K562 (cell line): ENCODE measurements at regions not wholly inside any gene's neighbourhood (a gene's known extent, or its start where the extent isn't known, plus 50 kb on each side); places are given as distances from the start of the nearest gene placed in this dataset.

ENCODE experiments used
- CBX1 ChIP-seq: sonication (generic); IDR thresholded peaks from 2 replicates; pipeline ENCODE4 v1.6.1; 2016; ENCODE audit warnings: antibody characterized with exemption, low read depth, mild to moderate bottlenecking
- HMGXB4 ChIP-seq: sonication (generic); formaldehyde crosslinking; IDR thresholded peaks from 2 replicates; pipeline ENCODE4 v1.8.1; 2023; ENCODE audit warnings: mild to moderate bottlenecking, missing genetic modification reagents
- MAX ChIP-seq: sonication (generic); formaldehyde crosslinking; IDR thresholded peaks from 2 replicates; pipeline ENCODE4 v1.9.0; 2022; ENCODE audit warnings: mild to moderate bottlenecking, missing genetic modification reagents
- POLR2G ChIP-seq: fragments of 200-400 bp; formaldehyde crosslinking; IDR thresholded peaks from 2 replicates; pipeline ENCODE4 v1.6.1; 2017; ENCODE audit warnings: low read depth, mild to moderate bottlenecking, antibody characterized with exemption, low read length, moderate library complexity
- TAL1 ChIP-seq: fragments of 450-650 bp; IDR thresholded peaks from 2 replicates; pipeline ENCODE4 v1.6.1; 2016; ENCODE audit warnings: mild to moderate bottlenecking
- ZNF395 ChIP-seq: fragments of 200-800 bp; sonication (Bioruptor generic); IDR thresholded peaks from 2 replicates; pipeline ENCODE4 v1.6.1; 2017; ENCODE audit warnings: missing genetic modification characterization, missing compliant biosample characterization
- TF ChIP-seq, protein P1 (sequence below), 2 experiments: fragments of 450-650 bp; formaldehyde crosslinking in 1 of 2; IDR thresholded peaks; 2 replicates each; pipeline versions ENCODE4 v1.4.0 to v1.6.1; 2014 to 2020; ENCODE audit warnings: mild to moderate bottlenecking in 2 of 2, borderline replicate concordance in 1 of 2, low read depth in 1 of 2

- TF ChIP-seq, protein P1, sequence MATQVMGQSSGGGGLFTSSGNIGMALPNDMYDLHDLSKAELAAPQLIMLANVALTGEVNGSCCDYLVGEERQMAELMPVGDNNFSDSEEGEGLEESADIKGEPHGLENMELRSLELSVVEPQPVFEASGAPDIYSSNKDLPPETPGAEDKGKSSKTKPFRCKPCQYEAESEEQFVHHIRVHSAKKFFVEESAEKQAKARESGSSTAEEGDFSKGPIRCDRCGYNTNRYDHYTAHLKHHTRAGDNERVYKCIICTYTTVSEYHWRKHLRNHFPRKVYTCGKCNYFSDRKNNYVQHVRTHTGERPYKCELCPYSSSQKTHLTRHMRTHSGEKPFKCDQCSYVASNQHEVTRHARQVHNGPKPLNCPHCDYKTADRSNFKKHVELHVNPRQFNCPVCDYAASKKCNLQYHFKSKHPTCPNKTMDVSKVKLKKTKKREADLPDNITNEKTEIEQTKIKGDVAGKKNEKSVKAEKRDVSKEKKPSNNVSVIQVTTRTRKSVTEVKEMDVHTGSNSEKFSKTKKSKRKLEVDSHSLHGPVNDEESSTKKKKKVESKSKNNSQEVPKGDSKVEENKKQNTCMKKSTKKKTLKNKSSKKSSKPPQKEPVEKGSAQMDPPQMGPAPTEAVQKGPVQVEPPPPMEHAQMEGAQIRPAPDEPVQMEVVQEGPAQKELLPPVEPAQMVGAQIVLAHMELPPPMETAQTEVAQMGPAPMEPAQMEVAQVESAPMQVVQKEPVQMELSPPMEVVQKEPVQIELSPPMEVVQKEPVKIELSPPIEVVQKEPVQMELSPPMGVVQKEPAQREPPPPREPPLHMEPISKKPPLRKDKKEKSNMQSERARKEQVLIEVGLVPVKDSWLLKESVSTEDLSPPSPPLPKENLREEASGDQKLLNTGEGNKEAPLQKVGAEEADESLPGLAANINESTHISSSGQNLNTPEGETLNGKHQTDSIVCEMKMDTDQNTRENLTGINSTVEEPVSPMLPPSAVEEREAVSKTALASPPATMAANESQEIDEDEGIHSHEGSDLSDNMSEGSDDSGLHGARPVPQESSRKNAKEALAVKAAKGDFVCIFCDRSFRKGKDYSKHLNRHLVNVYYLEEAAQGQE (IDR thresholded peaks at IDR 0.05; ENCODE audit: borderline replicate concordance): peak; percentile 15; the same call in 1 of the 2 replicates
- TF ChIP-seq, protein P1 (CRISPR knock-in tag; IDR thresholded peaks at IDR 0.05; ENCODE audit: low read depth): no peak
- TF ChIP-seq HMGXB4 (CRISPR knock-in tag) (no peak), ZNF395 (CRISPR knock-in tag) (0 out of 2 replicates have a peak, but pooled peaks have one; percentile 37), CBX1 (no peak; the same call in 1 of the 2 replicates), POLR2G (0 out of 2 replicates have a peak, but pooled peaks have one; percentile 35), TAL1 (no peak), MAX (CRISPR knock-in tag) (peak; percentile 55)
- TF ChIP-seq, all 486 proteins: peak for 12
Measured at GRCh38 chr1:25033828-25034705, 104.0 kb upstream of the RUNX3 start (continued).
